Endothelial cell of umbilical vein (primary cell): ENCODE measurements at regions not wholly inside any gene's neighbourhood (a gene's known extent, or its start where the extent isn't known, plus 50 kb on each side); places are given as distances from the start of the nearest gene placed in this dataset.
"Not testable (repeated sequence)": the region's sequence is repeated elsewhere in the genome, so short reads cannot be mapped to it uniquely, and the experiment has no call there.

Source experiments
- CTCF ChIP-seq, 2 donors: IDR thresholded peaks; 1 replicate in 1 of 2; 2 replicates in 1 of 2; pipeline ENCODE4 v1.5.1; 2011; ENCODE audit warnings: low read length in 2 of 2, mild to moderate bottlenecking in 2 of 2, moderate library complexity in 2 of 2, control low read depth in 1 of 2, inconsistent platforms in 1 of 2, low read depth in 1 of 2; ENCODE audit not compliant: insufficient read depth in 1 of 2; ENCODE audit errors: extremely low read depth in 1 of 2
- EZH2 ChIP-seq: IDR thresholded peaks from 2 replicates; pipeline ENCODE4 v1.6.1; 2012; ENCODE audit warnings: borderline replicate concordance, low read depth, mild to moderate bottlenecking, moderate library complexity, low read length, inconsistent platforms; ENCODE audit not compliant: severe bottlenecking
- GATA2 ChIP-seq: IDR thresholded peaks from 2 replicates; pipeline ENCODE4 v1.7.0; 2011; ENCODE audit warnings: low read depth, mild to moderate bottlenecking, moderate library complexity, mixed read lengths, low read length; ENCODE audit not compliant: insufficient read length, insufficient read depth
- JUN ChIP-seq: IDR thresholded peaks from 2 replicates; pipeline ENCODE4 v1.6.1; 2011; ENCODE audit warnings: borderline replicate concordance, low read depth; ENCODE audit not compliant: insufficient read length, insufficient read depth
- MAX ChIP-seq: IDR thresholded peaks from 2 replicates; pipeline ENCODE4 v1.6.1; 2011; ENCODE audit not compliant: insufficient read depth, insufficient read length
- MYC ChIP-seq: IDR thresholded peaks from one replicate; pipeline ENCODE4 v1.6.1; 2011; ENCODE audit warnings: mild to moderate bottlenecking, low read depth, low read length
- POLR2A ChIP-seq: IDR thresholded peaks from 2 replicates; pipeline ENCODE4 v1.6.1; 2012; ENCODE audit warnings: low read depth, mild to moderate bottlenecking, control low read depth, low read length
- POLR2AphosphoS5 ChIP-seq: IDR thresholded peaks from 2 replicates; pipeline ENCODE4 v1.6.1; 2012; ENCODE audit warnings: low read depth, mild to moderate bottlenecking, control low read depth, low read length, moderate library complexity; ENCODE audit not compliant: insufficient read depth

- not testable (repeated sequence) for TF ChIP-seq MYC; POLR2A; CTCF (IDR thresholded peaks at IDR 0.05; ENCODE audit: extremely low read depth in 1 of 2, insufficient read depth in 1 of 2, low read depth in 1 of 2, low read length in 2 of 2); POLR2AphosphoS5; EZH2; MAX; JUN; GATA2
Observed at GRCh38 chr1:206357962-206358361, 112.3 kb upstream of the IKBKE start.
